ENCODE measurements at regions not wholly inside any gene's neighbourhood (a gene's known extent, or its start where the extent isn't known, plus 50 kb on each side); places are given as distances from the start of the nearest gene placed in this dataset.

GRCh38 chr6:140360651-140361050 lies 986.2 kb upstream of the CITED2 start:
- Mint-ChIP-seq H3K27me3 (no peaks in the 10 kb centered on the region), H3K9me3 (peaks cover 0 to 4% (median 0%) of the 10 kb centered on the region in 7 donors), H3K4me1 (no peaks in the 10 kb centered on the region), H3K36me3 (no peaks in the 10 kb centered on the region), H3K27ac (no peak overlapping the region), H3K4me3 (no peak overlapping the region)
- H3K4me3 ChIP-seq (ENCODE audit: low read depth, low read length), result no peak overlapping the region
- ATAC-seq (ENCODE audit: low read depth in 2 of 2), result no peak
- DNase-seq, result no peak
- H3K9me3 ChIP-seq (ENCODE audit: control insufficient read depth in 2 of 2, low read length in 2 of 2), result peaks cover 0 to 3% of the 10 kb centered on the region in 2 experiments
- H3K27ac ChIP-seq (ENCODE audit: insufficient read depth, low read length, poor library complexity, severe bottlenecking), result no peak overlapping the region
- no peaks in the 10 kb centered on the region for H3K4me1 ChIP-seq (ENCODE audit: control insufficient read depth, insufficient read depth, low read length, poor library complexity, severe bottlenecking)
- no peaks in the 10 kb centered on the region for H3K27me3 ChIP-seq (ENCODE audit: control insufficient read depth, insufficient read depth, low read length)
- no peaks in the 10 kb centered on the region for H3K36me3 ChIP-seq (ENCODE audit: control insufficient read depth, insufficient read depth, low read length)

GRCh38 chr6:140355476-140355875 lies 981.0 kb upstream of the CITED2 start:
- no peaks in the 10 kb centered on the region for H3K9me3 ChIP-seq (ENCODE audit: control insufficient read depth in 2 of 2, low read length in 2 of 2)
- no peak for ATAC-seq (ENCODE audit: low read depth in 2 of 2)
- H3K36me3 Mint-ChIP-seq, result no peaks in the 10 kb centered on the region

GRCh38 chr6:140354296-140354695 lies 979.8 kb upstream of the CITED2 start:
- no peaks in the 10 kb centered on the region for H3K9me3 Mint-ChIP-seq
- H3K27me3 Mint-ChIP-seq, result no peaks in the 10 kb centered on the region
- Histone ChIP-seq H3K27ac (ENCODE audit: insufficient read depth, low read length, poor library complexity, severe bottlenecking) (no peak overlapping the region), H3K36me3 (ENCODE audit: control insufficient read depth, insufficient read depth, low read length) (no peaks in the 10 kb centered on the region), H3K4me1 (ENCODE audit: control insufficient read depth, insufficient read depth, low read length, poor library complexity, severe bottlenecking) (no peaks in the 10 kb centered on the region), H3K4me3 (ENCODE audit: low read depth, low read length) (no peak overlapping the region), H3K9me3 (ENCODE audit: control insufficient read depth in 2 of 2, low read length in 2 of 2) (no peaks in the 10 kb centered on the region), H3K27me3 (ENCODE audit: control insufficient read depth, insufficient read depth, low read length) (no peaks in the 10 kb centered on the region)
- H3K4me3 Mint-ChIP-seq, result no peak overlapping the region
- H3K36me3 Mint-ChIP-seq, result no peaks in the 10 kb centered on the region
- no peak overlapping the region for H3K27ac Mint-ChIP-seq
- DNase-seq (no peak), ATAC-seq (ENCODE audit: low read depth in 2 of 2) (no peak)
- no peaks in the 10 kb centered on the region for H3K4me1 Mint-ChIP-seq

More at GRCh38 chr6:140355476-140355875, 981.0 kb upstream of the CITED2 start:
- no peaks in the 10 kb centered on the region for H3K4me1 Mint-ChIP-seq
- no peaks in the 10 kb centered on the region for H3K9me3 Mint-ChIP-seq
- no peak overlapping the region for H3K27ac ChIP-seq (ENCODE audit: insufficient read depth, low read length, poor library complexity, severe bottlenecking)
- H3K27me3 Mint-ChIP-seq, result no peaks in the 10 kb centered on the region
- no peak overlapping the region for H3K27ac Mint-ChIP-seq
- H3K4me1 ChIP-seq (ENCODE audit: control insufficient read depth, insufficient read depth, low read length, poor library complexity, severe bottlenecking), result no peaks in the 10 kb centered on the region
- H3K4me3 Mint-ChIP-seq, result peak overlapping the region in 1 of 4 donors; percentile 23
- H3K4me3 ChIP-seq (ENCODE audit: low read depth, low read length), result no peak overlapping the region
- DNase-seq, result no peak
- no peaks in the 10 kb centered on the region for H3K27me3 ChIP-seq (ENCODE audit: control insufficient read depth, insufficient read depth, low read length)
- no peaks in the 10 kb centered on the region for H3K36me3 ChIP-seq (ENCODE audit: control insufficient read depth, insufficient read depth, low read length)

GRCh38 chr6:140353536-140353935 lies 979.1 kb upstream of the CITED2 start:
- Histone ChIP-seq H3K27me3 (ENCODE audit: control insufficient read depth, insufficient read depth, low read length) (no peaks in the 10 kb centered on the region), H3K4me1 (ENCODE audit: control insufficient read depth, insufficient read depth, low read length, poor library complexity, severe bottlenecking) (no peaks in the 10 kb centered on the region), H3K36me3 (ENCODE audit: control insufficient read depth, insufficient read depth, low read length) (no peaks in the 10 kb centered on the region), H3K27ac (ENCODE audit: insufficient read depth, low read length, poor library complexity, severe bottlenecking) (no peak overlapping the region), H3K4me3 (ENCODE audit: low read depth, low read length) (no peak overlapping the region), H3K9me3 (ENCODE audit: control insufficient read depth in 2 of 2, low read length in 2 of 2) (no peaks in the 10 kb centered on the region)
- Mint-ChIP-seq H3K27ac (no peak overlapping the region), H3K4me3 (no peak overlapping the region), H3K27me3 (no peaks in the 10 kb centered on the region), H3K9me3 (no peaks in the 10 kb centered on the region), H3K36me3 (no peaks in the 10 kb centered on the region), H3K4me1 (no peaks in the 10 kb centered on the region)
- no peak for ATAC-seq (ENCODE audit: low read depth in 2 of 2)
- no peak for DNase-seq

GRCh38 chr6:140346428-140346827 lies 972.0 kb upstream of the CITED2 start:
- ATAC-seq (ENCODE audit: low read depth in 2 of 2), result no peak
- Histone ChIP-seq H3K4me1 (ENCODE audit: control insufficient read depth, insufficient read depth, low read length, poor library complexity, severe bottlenecking) (no peaks in the 10 kb centered on the region), H3K9me3 (ENCODE audit: control insufficient read depth in 2 of 2, low read length in 2 of 2) (no peaks in the 10 kb centered on the region), H3K27ac (ENCODE audit: insufficient read depth, low read length, poor library complexity, severe bottlenecking) (no peak overlapping the region), H3K27me3 (ENCODE audit: control insufficient read depth, insufficient read depth, low read length) (no peaks in the 10 kb centered on the region), H3K4me3 (ENCODE audit: low read depth, low read length) (no peak overlapping the region), H3K36me3 (ENCODE audit: control insufficient read depth, insufficient read depth, low read length) (no peaks in the 10 kb centered on the region)
- no peak overlapping the region for H3K27ac Mint-ChIP-seq
- no peaks in the 10 kb centered on the region for H3K27me3 Mint-ChIP-seq
- no peak for DNase-seq
- H3K4me3 Mint-ChIP-seq, result no peak overlapping the region
- no peaks in the 10 kb centered on the region for H3K4me1 Mint-ChIP-seq
- H3K36me3 Mint-ChIP-seq, result no peaks in the 10 kb centered on the region
- H3K9me3 Mint-ChIP-seq, result peaks cover 0 to 5% (median 0%) of the 10 kb centered on the region in 7 donors

DNA sequence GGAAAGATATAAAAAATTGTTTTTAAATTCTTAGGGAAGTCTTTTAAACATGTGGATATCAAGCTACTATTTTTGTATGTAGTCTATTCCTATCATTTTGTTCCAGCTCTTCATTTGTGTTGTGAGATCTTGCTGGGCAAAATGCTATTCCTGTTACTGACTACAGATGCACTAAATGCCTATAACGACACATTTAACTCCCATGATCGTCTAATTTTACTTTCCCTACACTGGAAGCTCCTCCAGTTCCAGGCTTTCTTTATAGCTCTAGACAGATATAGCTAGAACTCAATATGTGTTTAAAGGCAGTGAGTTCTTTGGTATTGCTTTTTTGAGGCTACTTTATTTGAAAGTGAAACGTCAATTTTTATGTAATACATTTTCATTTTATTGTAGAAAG lies 971.5 kb upstream of the CITED2 start:
- no peaks in the 10 kb centered on the region for H3K9me3 ChIP-seq (ENCODE audit: control insufficient read depth in 2 of 2, low read length in 2 of 2)
- H3K4me3 ChIP-seq (ENCODE audit: low read depth, low read length), result no peak overlapping the region
- Mint-ChIP-seq H3K4me1 (no peaks in the 10 kb centered on the region), H3K27ac (no peak overlapping the region), H3K9me3 (peaks cover 0 to 5% (median 0%) of the 10 kb centered on the region in 7 donors), H3K4me3 (no peak overlapping the region), H3K36me3 (no peaks in the 10 kb centered on the region), H3K27me3 (no peaks in the 10 kb centered on the region)
- no peaks in the 10 kb centered on the region for H3K4me1 ChIP-seq (ENCODE audit: control insufficient read depth, insufficient read depth, low read length, poor library complexity, severe bottlenecking)
- DNase-seq, result no peak
- no peaks in the 10 kb centered on the region for H3K27me3 ChIP-seq (ENCODE audit: control insufficient read depth, insufficient read depth, low read length)
- no peaks in the 10 kb centered on the region for H3K36me3 ChIP-seq (ENCODE audit: control insufficient read depth, insufficient read depth, low read length)
- H3K27ac ChIP-seq (ENCODE audit: insufficient read depth, low read length, poor library complexity, severe bottlenecking), result no peak overlapping the region
- ATAC-seq (ENCODE audit: low read depth in 2 of 2), result no peak

DNA sequence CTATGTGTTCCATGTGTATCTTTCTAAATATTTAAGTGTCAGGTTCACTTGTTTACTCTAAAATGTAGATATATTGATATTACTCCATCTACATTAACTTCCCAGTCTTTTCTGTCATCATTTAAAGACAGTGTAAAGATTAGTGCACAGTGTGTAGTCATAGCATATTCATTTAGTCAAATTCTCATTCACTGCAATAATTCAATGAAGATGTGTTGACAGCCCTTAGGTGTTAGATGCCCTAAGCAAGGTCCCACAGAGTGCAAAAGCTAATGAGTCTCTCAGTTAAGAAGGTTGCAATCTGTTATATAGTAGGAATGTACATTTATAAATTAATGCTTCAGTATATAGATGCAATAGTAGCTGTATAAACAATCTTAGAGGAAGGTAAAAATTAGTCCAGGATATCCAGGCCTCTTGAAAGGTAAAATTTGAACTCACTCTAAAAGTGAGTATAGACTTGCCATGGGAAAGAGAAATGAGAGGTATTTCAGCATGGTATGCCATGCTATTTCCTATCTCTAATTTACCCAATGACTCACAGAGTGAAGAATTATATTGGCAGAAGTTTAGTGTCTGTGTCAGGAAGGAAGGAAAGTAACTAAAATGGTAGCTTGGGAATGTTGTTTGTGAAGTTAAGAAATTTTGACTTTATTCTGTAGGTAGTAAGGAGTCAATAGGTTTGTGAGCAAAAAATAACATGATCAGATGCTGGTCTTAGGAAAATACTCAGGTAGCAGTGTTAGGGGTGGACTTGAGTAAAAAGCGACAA lies 969.9 kb upstream of the CITED2 start:
- H3K9me3 Mint-ChIP-seq, result peaks cover 0 to 5% (median 0%) of the 10 kb centered on the region in 7 donors
- H3K27me3 Mint-ChIP-seq, result no peaks in the 10 kb centered on the region
- H3K27me3 ChIP-seq (ENCODE audit: control insufficient read depth, insufficient read depth, low read length), result no peaks in the 10 kb centered on the region
- no peaks in the 10 kb centered on the region for H3K4me1 Mint-ChIP-seq
- H3K27ac Mint-ChIP-seq, result no peak overlapping the region
- H3K27ac ChIP-seq (ENCODE audit: insufficient read depth, low read length, poor library complexity, severe bottlenecking), result no peak overlapping the region
- H3K4me3 Mint-ChIP-seq, result no peak overlapping the region
- DNase-seq, result no peak
- no peaks in the 10 kb centered on the region for H3K4me1 ChIP-seq (ENCODE audit: control insufficient read depth, insufficient read depth, low read length, poor library complexity, severe bottlenecking)
- no peaks in the 10 kb centered on the region for H3K36me3 Mint-ChIP-seq
- H3K9me3 ChIP-seq (ENCODE audit: control insufficient read depth in 2 of 2, low read length in 2 of 2), result no peaks in the 10 kb centered on the region
- H3K4me3 ChIP-seq (ENCODE audit: low read depth, low read length), result no peak overlapping the region
- no peak for ATAC-seq (ENCODE audit: low read depth in 2 of 2)
- H3K36me3 ChIP-seq (ENCODE audit: control insufficient read depth, insufficient read depth, low read length), result no peaks in the 10 kb centered on the region

GRCh38 chr6:140343128-140343527 lies 968.7 kb upstream of the CITED2 start:
- Histone ChIP-seq H3K27me3 (ENCODE audit: control insufficient read depth, insufficient read depth, low read length) (no peaks in the 10 kb centered on the region), H3K27ac (ENCODE audit: insufficient read depth, low read length, poor library complexity, severe bottlenecking) (no peak overlapping the region), H3K4me3 (ENCODE audit: low read depth, low read length) (no peak overlapping the region), H3K36me3 (ENCODE audit: control insufficient read depth, insufficient read depth, low read length) (no peaks in the 10 kb centered on the region), H3K4me1 (ENCODE audit: control insufficient read depth, insufficient read depth, low read length, poor library complexity, severe bottlenecking) (no peaks in the 10 kb centered on the region), H3K9me3 (ENCODE audit: control insufficient read depth in 2 of 2, low read length in 2 of 2) (no peaks in the 10 kb centered on the region)
- H3K27ac Mint-ChIP-seq, result no peak overlapping the region
- no peaks in the 10 kb centered on the region for H3K4me1 Mint-ChIP-seq
- DNase-seq (no peak), ATAC-seq (ENCODE audit: low read depth in 2 of 2) (no peak)
- no peak overlapping the region for H3K4me3 Mint-ChIP-seq
- H3K27me3 Mint-ChIP-seq, result no peaks in the 10 kb centered on the region
- H3K36me3 Mint-ChIP-seq, result no peaks in the 10 kb centered on the region
- H3K9me3 Mint-ChIP-seq, result peaks cover 0 to 6% (median 0%) of the 10 kb centered on the region in 7 donors

Data from CD4-positive, CD25-positive, alpha-beta regulatory T cell (primary cell).